ENCODE measurements at regions not wholly inside any gene's neighbourhood (a gene's known extent, or its start where the extent isn't known, plus 50 kb on each side); places are given as distances from the start of the nearest gene placed in this dataset.
A peak's percentile ranks its signal among the peaks of the same experiment; 100 is the strongest.

DNA sequence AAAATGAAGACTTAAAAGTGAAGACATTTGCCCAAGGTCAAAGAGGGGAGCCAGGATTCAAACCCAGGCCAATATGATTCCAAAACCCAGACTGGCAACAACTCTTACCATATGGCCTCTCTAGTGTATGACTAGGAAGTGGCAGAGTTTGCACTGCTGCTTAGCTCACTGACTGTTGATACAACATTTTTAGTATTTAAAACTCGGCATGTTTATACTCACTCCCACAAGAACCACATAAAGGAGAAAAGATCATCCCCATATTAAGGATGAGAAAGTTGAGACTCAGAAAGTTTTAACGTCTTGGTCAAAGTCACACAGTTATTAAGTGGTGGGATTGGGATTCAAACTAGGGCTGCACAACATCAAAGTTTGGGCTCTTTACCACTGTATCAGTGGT is 81.7 kb downstream of the CCDC34 start:
- Histone ChIP-seq H3K27ac (ENCODE audit: extremely low read depth, low read depth, low read length) (no peak overlapping the region), H3K9ac (ENCODE audit: insufficient read depth in 1 of 2, low read depth in 2 of 2, low read length in 2 of 2) (no peak overlapping the region), H3K9me1 (ENCODE audit: control insufficient read depth, insufficient read depth, low read length) (no peaks in the 10 kb centered on the region), H4K20me1 (replicated peaks; ENCODE audit: control insufficient read depth, insufficient read depth, low read length) (no peaks in the 10 kb centered on the region), H2AFZ (ENCODE audit: low read depth, low read length) (no peak overlapping the region), H3K4me1 (replicated peaks in 1 of 2; ENCODE audit: control insufficient read depth in 2 of 2, insufficient read depth in 2 of 2, low read length in 2 of 2) (no peaks in the 10 kb centered on the region; a peak in 2 of 5 replicates), H3K79me2 (ENCODE audit: control insufficient read depth, insufficient read depth, low read length) (no peaks in the 10 kb centered on the region), H3K4me3 (no peak overlapping the region), H3K4me2 (ENCODE audit: insufficient read depth, low read length) (no peak overlapping the region), H3K27me3 (ENCODE audit: control insufficient read depth in 2 of 2, insufficient read depth in 2 of 2, low read length in 2 of 2) (no peaks in the 10 kb centered on the region; a peak in 1 of 5 replicates), H3K9me3 (replicated peaks; ENCODE audit: control insufficient read depth, insufficient read depth, low read depth, low read length) (no peaks in the 10 kb centered on the region), H3K36me3 (ENCODE audit: control insufficient read depth, insufficient read depth, low read length) (no peaks in the 10 kb centered on the region)
- no peak for DNase-seq (ENCODE audit: extremely low read depth in 1 of 4, low spot score in 3 of 4)
- CTCF ChIA-PET (ENCODE audit: low intra/inter-chr PET ratio) = no interaction called here
- no TSS peak for BruUV-seq (replicated peaks)
- ATAC-seq = no peak; the same call in 2 of the 3 replicates
- intact Hi-C loops (cut with micrococcal nuclease) (no loop called here), in situ Hi-C loops (cut with MboI) (no loop called here)
- TF ChIP-seq, protein P1, sequence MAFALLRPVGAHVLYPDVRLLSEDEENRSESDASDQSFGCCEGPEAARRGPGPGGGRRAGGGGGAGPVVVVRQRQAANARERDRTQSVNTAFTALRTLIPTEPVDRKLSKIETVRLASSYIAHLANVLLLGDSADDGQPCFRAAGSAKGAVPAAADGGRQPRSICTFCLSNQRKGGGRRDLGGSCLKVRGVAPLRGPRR (CRISPR knock-in tag; IDR thresholded peaks at IDR 0.05) = no peak
- no peak for TF ChIP-seq FUS (optimal IDR thresholded peaks at IDR 0.05; ENCODE audit: low read depth, low read length)
- no peak for TF ChIP-seq MTF1 (CRISPR knock-in tag; IDR thresholded peaks at IDR 0.05; ENCODE audit: borderline replicate concordance)
- WGBS (ENCODE audit: insufficient coverage, low coverage, missing lambda C conversion rate) = 4% methylated on average over 2 of the region's 2 CpGs
- POLR2A ChIA-PET = no interaction called here
- FAIRE-seq = peak; percentile 37

DNA sequence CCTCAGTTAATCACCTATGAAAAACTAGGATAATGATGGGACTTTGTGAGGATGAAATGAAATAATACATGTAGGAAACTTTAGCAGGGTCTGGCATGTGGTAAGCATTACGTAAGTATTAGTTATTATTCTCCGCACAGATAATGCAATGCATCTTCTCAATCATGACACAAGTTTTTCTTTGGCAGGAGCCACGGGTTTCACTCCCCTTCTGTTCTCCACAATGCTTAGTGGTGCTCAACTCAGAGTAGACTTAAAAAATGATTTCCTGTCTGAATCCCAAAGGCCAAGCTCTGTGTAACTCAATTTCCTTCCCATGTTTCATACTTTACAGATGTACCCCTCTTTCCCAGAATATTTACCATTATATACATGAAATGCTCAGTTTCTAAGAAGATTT is 82.9 kb downstream of the CCDC34 start:
- in situ Hi-C loops (cut with MboI) (no loop called here), intact Hi-C loops (cut with micrococcal nuclease) (no loop called here)
- H3K36me3 ChIP-seq (ENCODE audit: control insufficient read depth, insufficient read depth, low read length) = no peaks in the 10 kb centered on the region
- BruUV-seq (replicated peaks) = no TSS peak
- no peak overlapping the region for H3K4me2 ChIP-seq (ENCODE audit: insufficient read depth, low read length)
- WGBS (ENCODE audit: insufficient coverage, low coverage, missing lambda C conversion rate) = 15% methylated on average over 3 of the region's 3 CpGs
- ATAC-seq (no peak), FAIRE-seq (no peak), DNase-seq (ENCODE audit: extremely low read depth in 1 of 4, low spot score in 3 of 4) (no peak)
- no peaks in the 10 kb centered on the region; a peak in 1 of 5 replicates for H3K27me3 ChIP-seq (ENCODE audit: control insufficient read depth in 2 of 2, insufficient read depth in 2 of 2, low read length in 2 of 2)
- CTCF ChIA-PET (ENCODE audit: low intra/inter-chr PET ratio) = no interaction called here
- no peaks in the 10 kb centered on the region for H4K20me1 ChIP-seq (replicated peaks; ENCODE audit: control insufficient read depth, insufficient read depth, low read length)
- H3K4me1 ChIP-seq (replicated peaks in 1 of 2; ENCODE audit: control insufficient read depth in 2 of 2, insufficient read depth in 2 of 2, low read length in 2 of 2) = no peaks in the 10 kb centered on the region; a peak in 2 of 5 replicates
- no peak overlapping the region for H3K4me3 ChIP-seq
- no peak overlapping the region for H2AFZ ChIP-seq (ENCODE audit: low read depth, low read length)
- TF ChIP-seq CC2D1A (IDR thresholded peaks at IDR 0.05) (no peak), POLR2B (IDR thresholded peaks at IDR 0.05; ENCODE audit: low read depth, partially characterized antibody) (no peak), SPI1 (IDR thresholded peaks at IDR 0.05; ENCODE audit: borderline replicate concordance, low read depth, low read length) (no peak), PYGO2 (tag; IDR thresholded peaks at IDR 0.05) (no peak), ZC3H11A (IDR thresholded peaks at IDR 0.05; ENCODE audit: low read depth, low read length) (no peak), MAZ (CRISPR knock-in tag; conservative IDR thresholded peaks at IDR 0.05 in 1 of 2, IDR thresholded peaks at IDR 0.05 in 1 of 2) (no peak), NEUROD1 (IDR thresholded peaks at IDR 0.05; ENCODE audit: borderline replicate concordance, low read depth, low read length, partially characterized antibody) (no peak)
- TF ChIP-seq, protein P2, sequence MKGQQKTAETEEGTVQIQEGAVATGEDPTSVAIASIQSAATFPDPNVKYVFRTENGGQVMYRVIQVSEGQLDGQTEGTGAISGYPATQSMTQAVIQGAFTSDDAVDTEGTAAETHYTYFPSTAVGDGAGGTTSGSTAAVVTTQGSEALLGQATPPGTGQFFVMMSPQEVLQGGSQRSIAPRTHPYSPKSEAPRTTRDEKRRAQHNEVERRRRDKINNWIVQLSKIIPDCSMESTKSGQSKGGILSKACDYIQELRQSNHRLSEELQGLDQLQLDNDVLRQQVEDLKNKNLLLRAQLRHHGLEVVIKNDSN (CRISPR knock-in tag; IDR thresholded peaks at IDR 0.05) = no peak
- TF ChIP-seq, protein P3, sequence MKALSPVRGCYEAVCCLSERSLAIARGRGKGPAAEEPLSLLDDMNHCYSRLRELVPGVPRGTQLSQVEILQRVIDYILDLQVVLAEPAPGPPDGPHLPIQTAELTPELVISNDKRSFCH (CRISPR knock-in tag; IDR thresholded peaks at IDR 0.05) = no peak
- TF ChIP-seq, protein P3 (tag; IDR thresholded peaks at IDR 0.05) = no peak
- TF ChIP-seq, protein P4, sequence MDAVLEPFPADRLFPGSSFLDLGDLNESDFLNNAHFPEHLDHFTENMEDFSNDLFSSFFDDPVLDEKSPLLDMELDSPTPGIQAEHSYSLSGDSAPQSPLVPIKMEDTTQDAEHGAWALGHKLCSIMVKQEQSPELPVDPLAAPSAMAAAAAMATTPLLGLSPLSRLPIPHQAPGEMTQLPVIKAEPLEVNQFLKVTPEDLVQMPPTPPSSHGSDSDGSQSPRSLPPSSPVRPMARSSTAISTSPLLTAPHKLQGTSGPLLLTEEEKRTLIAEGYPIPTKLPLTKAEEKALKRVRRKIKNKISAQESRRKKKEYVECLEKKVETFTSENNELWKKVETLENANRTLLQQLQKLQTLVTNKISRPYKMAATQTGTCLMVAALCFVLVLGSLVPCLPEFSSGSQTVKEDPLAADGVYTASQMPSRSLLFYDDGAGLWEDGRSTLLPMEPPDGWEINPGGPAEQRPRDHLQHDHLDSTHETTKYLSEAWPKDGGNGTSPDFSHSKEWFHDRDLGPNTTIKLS (IDR thresholded peaks at IDR 0.05; ENCODE audit: borderline replicate concordance, low read depth) = no peak
- POLR2A ChIA-PET = no interaction called here
- no peaks in the 10 kb centered on the region for H3K9me3 ChIP-seq (replicated peaks; ENCODE audit: control insufficient read depth, insufficient read depth, low read depth, low read length)
- H3K27ac ChIP-seq (ENCODE audit: extremely low read depth, low read depth, low read length) = no peak overlapping the region
- H3K79me2 ChIP-seq (ENCODE audit: control insufficient read depth, insufficient read depth, low read length) = no peaks in the 10 kb centered on the region
- no peaks in the 10 kb centered on the region for H3K9me1 ChIP-seq (ENCODE audit: control insufficient read depth, insufficient read depth, low read length)
- H3K9ac ChIP-seq (ENCODE audit: insufficient read depth in 1 of 2, low read depth in 2 of 2, low read length in 2 of 2) = no peak overlapping the region

Measured in K562 (cell line).